Limb (tissue), 2 donors: ENCODE measurements at regions not wholly inside any gene's neighbourhood (a gene's known extent, or its start where the extent isn't known, plus 50 kb on each side); places are given as distances from the start of the nearest gene placed in this dataset.
"Not testable (repeated sequence)": the region's sequence is repeated elsewhere in the genome, so short reads cannot be mapped to it uniquely, and the experiment has no call there.

Source experiments
- DNase-seq, 2 donors: peaks; one replicate each; pipeline ENCODE4 v3.0.0-alpha.2; 2016; ENCODE audit errors: extremely low spot score in 2 of 2

DNA sequence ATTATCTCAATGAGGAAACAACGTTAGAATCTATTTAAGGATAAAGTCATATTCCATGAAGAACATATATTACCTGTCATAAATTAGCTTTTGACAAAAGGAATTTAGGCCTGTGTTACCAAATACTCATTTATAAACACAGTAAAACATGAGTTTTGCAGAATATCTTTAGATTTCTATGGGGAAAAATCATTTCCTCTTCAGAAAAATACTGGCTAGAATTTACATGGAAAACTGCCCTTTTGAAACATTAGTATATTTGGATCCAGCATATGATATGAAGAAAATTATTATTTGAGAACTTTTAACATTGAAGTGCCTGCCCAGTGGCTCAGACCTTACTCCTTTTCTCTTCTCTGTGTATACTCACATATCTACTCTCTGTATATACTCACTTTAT, 131.4 kb upstream of the NEIL3 start:
- DNase-seq = no peak

DNA sequence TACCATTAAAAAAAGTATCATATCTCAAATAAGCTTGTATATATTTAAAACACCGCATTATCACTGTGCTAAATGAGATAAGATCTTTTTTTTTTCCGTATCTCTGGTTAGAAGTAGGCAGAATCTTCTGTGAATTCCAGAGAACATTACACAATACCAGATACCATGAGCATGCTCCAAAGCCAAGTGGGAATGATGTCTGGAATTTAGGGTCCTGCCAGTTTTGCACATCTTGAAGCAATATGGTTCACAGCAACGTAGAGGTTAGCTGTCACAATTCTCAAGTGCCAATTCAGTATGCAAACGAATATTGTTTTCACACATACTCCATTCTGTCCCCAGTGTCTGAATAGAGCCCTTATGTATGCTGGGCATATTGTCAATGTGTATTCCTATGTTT, 127.5 kb upstream of the NEIL3 start:
- DNase-seq = no peak

DNA sequence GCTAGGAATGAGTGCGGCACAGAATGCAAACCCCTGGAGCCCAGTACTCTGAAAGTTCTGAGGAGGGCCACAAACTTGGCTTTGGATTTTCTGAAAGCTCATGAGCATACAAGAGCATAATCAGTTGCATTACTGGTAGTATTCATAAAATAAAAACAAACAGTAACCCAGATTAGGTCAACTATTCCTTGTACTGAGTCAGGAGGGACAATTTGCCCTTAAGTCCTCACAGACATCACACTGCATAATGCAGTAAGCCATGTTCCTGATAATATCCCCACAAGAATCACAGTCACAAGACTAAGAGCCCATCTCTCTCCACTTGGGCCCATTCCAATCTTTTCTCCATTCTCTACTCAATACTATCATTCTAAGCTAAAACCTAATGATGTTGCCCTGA, 126.9 kb upstream of the NEIL3 start:
- no peak for DNase-seq

DNA sequence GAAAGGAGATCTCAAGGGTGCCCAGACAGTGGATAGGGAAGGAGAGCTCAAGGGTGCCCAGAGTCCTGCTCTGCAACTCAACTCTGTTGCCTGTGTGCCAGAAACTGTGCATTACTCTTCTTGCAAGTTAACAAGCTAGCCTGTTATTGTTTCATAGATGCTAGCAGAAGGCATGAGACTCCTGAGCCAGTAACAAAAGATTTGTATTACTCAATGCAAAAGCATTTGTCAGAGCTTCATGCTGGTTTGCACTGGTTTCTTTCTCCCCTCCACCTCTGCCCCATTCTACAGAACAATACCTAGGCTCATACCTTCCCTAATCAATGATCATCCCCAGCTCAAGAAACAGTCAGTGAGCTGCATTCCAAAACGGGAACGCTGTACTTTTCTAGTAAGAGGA, 124.5 kb upstream of the NEIL3 start:
- DNase-seq = no peak

DNA sequence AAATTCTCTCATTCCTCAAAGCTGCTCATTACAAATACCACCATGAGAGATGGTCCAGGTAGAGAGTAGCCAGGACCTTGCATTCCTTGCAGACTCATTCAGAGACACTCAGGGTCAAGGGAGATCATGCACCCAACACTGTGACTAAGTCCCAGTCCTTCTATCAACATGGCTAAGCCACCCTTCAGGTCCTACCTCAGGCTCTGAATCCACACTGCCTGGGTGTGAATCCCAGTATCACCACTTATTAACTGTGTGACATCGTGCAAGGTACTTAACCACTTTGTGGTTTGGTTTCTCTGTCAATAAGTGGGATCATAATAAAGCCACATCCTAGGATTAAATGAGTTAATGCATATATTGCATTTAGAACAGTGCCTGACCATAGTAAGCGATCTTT, 124.1 kb upstream of the NEIL3 start:
- DNase-seq = no peak

DNA sequence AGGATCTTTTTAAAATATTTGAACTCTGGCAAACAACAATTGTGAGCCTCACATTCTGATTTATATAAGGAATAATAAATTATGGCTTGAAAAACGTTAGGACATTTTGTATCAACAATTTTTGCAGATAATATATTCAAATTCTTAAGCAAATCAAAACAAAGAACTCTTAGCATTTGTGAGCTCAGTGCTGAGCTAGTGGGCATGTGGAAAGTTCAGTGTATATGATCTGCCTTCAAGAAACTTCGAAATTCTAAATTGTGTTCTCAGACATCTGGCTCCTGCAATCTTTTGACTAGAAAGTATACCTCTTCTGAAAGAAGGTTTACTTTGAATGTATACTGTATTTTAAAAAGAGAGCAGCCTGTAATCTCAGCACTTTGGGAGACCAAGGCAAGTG, 122.3 kb upstream of the NEIL3 start:
- DNase-seq = no peak

DNA sequence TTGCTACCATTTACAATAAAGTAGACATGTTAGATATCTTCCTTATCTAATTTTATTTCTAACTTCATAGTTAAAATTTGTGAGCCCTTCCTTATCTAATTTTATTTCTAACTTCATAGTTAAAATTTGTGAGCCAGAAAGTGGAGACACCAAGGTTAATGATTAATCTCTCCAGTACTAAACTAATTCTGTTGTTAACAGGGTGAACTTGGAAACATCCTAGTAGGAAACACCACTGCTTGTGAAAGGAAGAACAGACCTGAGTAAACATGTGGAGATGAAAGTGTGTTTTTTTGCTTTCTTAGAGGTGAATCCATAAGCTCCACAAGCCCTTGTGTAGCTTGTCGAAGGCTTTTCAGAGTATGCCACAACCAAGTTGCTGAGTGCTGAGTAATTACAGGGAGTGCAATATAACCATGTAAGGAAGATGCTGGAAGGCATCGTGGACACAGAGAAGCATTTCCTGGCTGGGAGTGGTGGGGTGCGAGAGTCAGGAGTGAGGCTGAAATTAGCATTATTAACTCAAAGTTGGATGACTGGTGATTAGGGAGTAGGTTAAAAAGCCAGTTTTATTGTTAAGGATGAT, 118.6 kb upstream of the NEIL3 start:
- DNase-seq = no peak

DNA sequence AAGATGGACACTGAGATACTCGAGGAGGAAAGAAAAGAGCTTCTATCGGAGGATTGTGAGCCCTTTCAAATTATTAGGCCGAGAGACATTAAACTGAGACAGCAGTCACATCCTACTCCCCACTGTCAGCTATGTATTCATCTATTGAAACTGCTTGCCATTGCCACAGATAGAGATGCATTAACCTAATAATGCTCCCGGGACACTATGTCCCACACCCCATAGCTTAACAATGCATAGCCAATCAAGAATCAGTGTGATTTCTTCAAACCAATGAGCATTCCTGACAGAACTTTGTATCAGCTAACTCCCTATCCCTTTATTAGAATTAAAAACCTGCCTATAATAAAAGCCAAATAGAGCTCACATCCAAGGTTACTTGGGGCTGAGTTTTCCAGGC, 118.1 kb upstream of the NEIL3 start:
- DNase-seq = no peak

DNA sequence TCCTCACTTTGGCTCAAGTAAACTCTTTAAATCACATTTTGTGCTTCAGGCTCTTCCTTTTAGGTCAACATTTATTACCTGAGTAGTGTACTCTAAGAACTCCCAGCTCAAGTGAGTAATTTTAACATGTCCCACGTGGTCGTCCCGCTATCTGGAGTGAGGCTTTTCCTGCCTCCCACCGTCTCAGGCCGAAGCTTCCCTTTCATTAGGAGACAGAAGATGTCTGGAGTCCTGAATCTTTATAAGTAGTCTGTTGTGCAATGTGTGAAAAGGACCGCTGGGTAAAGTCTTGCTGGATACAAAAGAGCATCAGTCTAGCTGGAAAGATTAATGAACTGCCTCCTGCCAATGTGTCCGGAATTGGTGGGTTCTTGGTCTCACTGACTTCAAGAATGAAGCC, 117.7 kb upstream of the NEIL3 start:
- no peak for DNase-seq

DNA sequence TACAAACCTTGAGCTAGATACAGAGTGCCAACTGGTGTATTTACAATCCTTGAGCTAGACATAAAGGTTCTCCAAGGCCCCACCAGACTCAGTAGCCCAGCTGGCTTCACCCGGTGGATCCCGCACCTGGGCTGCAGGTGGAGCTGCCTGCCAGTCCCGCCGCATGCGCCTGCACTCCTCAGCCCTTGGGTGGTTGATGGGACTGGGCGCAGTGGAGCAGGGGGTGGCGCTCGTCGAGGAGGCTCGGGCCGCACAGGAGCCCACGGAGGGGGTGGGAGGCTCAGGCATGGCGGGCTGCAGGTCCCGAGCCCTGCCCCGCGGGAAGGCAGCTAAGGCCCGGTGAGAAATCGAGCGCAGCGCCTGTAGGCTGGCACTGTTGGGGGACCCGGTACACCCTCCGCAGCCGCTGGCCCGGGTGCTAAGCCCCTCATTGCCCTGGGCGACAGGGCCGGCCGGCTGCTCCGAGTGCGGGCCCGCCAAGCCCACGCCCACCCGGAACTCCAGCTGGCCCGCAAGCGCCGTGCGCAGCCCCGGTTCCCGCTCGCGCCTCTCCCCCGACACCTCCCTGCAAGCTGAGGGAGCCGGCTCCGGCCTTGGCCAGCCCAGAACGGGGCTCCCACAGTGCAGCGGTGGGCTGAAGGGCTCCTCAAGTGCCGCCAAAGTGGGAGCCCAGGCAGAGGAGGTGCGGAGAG, 116.5 kb upstream of the NEIL3 start:
- DNase-seq = not testable (repeated sequence)

DNA sequence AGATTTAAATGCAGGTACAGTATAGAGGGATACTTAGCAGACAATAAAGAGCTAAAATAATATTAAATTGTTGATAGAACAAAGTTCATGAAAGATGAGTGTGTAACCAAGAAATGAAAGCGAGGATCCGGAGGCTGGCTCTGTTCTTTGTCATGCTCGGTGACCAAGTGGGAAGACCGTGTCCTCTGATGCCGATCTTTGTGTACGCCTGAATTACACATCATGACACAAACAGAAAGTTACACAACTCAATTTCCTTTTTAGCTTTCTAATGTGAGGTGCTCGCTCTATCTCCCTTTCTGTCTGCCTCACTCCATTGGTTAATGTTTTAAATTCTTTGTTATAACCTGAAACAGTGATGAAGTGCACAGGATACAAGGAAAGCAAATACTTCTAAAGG, 114.8 kb upstream of the NEIL3 start:
- DNase-seq = no peak

DNA sequence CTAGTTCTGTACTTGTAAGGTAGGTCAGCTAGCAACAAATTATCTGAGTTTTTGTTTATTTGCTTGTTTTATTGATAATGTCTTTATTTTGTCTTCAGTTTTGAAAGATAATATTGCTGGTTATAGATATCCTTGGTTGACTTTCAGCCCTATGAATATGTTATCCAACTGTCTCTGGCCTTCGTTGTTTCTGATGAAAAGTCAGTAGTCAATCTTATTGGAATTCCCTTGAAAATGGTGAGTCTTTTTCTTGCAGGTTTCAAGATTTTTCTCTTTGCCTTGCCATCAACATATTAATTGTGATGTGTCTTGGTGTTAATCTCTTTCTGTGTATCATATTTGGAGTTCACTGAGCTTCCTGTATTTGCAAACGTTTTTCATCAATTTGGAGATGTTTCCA, 113.1 kb upstream of the NEIL3 start:
- no peak for DNase-seq

DNA sequence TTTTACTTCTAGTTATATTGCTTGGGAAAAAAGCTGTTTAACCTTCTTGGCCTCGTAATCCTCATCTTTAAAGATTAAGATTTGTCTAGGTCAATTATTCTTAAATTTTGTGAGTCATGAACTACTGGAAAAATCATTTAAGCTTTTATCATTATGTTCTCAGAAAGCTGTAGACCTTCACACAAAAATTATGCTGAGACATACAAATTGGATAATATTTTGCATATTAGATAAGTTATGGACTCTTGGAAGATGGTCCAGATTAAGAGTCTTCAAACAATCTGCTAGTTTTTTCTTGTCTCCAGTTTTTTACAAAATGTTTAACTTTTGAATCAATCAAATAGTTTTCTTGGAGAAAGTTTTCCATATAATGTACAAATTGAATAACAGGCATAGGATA, 108.1 kb upstream of the NEIL3 start:
- no peak for DNase-seq

DNA sequence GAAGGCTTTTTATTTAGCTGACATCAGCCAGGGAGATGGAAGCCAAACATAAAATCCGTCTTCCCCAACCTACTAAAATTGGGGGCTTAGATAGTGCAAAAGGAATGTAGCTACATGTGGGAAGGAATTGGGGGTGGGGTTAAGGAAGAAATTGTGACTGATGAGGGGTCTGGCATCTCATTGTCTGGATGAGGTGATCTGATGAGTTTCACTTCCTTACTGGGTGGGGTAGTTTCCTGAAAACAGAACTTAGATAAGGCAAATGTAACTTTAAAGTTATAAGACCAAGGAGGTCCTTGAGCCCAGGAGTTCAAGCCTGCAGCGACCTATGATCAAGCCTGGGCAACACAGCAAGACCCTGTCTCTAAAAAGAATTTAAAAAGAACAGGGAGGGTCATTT, 105.5 kb upstream of the NEIL3 start:
- no peak for DNase-seq

DNA sequence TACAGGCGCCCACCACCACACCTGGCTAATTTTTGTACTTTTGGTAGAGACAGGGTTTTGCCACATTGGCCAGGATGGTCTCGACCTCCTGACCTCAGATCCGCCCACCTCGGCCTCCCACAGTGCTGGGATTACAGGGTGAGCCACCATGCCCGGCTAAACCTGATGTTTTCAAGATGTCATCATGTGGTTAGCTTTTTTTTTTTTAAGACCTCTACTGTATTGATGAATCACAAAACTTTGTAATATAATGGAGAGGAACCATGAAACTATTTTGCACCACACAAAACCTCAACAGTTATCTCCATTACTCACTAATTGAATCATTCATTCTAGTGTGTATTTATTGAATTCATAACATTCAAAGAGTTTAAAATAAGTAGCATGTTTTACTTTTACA, 94.7 kb upstream of the NEIL3 start:
- DNase-seq = no peak

DNA sequence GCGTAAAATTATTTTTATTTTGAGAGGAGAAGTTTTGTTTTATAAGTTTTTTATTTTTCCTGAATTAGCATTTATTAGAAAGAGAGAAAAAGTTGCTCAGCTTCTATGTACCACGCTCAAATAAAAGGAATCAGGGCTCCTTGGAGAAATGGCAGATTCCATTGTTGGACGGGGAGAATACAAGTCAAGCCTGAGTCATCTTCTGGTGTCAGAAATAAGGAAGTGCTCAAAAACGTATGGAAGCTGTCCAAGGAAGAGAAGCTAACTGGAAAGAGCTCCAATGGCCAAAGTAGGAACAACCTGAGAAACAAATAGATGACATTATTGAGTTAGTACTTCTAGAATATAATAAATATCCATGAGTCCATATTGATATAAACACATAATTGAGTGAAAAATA, 89.3 kb upstream of the NEIL3 start:
- no peak for DNase-seq

DNA sequence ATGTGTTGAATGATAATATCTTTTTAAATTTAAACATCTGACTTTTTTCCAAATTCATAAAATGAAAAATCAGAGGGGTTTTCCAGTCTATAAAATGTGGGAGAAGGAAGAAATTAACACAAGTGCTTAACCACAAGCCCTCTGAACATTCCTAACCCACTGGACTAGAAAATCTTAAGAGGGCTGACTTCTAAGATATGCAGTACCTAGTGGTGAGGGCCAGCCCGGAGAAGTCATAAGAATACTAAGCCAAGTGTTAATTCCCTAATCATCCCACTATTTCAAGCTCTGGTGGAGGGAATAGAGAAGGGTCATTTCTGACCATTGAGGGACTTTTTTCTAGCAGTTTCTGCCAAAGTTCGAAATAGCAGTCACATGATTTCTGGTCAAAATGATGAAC, 86.9 kb upstream of the NEIL3 start:
- DNase-seq = no peak

DNA sequence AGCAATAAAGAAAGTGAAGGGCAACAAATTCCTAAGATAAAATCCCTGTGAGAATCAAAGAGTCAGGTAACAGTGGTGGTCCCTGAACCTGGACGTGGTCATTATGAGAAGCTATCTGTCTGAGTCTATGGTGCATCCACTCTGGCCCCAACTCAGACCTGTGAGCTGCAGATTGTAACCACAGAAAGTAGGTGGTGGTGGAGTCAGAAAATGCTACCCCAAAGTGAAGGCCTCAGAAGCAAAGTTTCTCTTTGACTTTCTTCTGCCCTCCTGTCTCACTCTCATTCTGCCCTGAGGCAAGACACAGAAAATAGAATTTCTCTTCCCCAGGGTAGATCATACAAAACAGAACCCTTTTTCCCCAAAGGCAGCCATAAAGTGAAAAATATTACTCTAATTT, 84.1 kb upstream of the NEIL3 start:
- DNase-seq = no peak

DNA sequence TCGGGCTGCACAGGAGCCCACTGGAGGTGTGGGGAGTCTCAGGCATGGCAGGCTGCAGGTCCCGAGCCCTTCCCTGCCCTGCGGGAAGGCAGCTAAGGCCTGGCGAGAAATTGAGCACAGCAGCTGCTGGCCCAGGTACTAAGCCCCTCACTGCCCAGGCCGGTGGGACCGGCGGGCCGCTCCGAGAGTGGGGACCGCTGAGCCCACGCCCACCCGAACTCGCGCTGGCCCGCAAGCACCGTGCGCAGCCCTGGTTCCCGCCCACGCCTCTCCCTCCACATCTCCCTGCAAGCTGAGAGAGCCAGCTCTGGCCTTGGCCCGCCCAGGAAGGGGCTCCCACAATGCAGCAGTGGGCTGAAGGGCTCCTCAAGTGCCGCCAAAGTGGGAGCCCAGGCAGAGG, 82.0 kb upstream of the NEIL3 start:
- DNase-seq = no peak

DNA sequence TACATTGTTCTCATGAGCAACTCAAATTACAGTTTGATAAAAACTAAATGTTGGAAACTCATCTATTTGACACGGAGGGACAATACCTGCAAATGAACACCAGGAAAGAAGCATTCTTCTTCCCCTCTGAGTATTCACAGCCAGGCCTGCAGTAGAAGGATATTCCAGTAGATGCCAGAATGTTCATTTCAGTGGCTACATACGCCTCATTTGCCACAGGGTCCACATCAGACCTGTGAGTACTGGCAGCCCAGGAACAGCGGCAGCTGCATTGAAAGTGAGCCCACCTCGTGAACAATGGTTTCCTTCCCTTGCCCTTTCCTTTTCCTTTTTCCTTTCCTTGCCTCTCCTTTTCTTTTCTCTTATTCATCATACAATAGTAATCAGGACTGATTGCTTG, 81.1 kb upstream of the NEIL3 start:
- DNase-seq = no peak

DNA sequence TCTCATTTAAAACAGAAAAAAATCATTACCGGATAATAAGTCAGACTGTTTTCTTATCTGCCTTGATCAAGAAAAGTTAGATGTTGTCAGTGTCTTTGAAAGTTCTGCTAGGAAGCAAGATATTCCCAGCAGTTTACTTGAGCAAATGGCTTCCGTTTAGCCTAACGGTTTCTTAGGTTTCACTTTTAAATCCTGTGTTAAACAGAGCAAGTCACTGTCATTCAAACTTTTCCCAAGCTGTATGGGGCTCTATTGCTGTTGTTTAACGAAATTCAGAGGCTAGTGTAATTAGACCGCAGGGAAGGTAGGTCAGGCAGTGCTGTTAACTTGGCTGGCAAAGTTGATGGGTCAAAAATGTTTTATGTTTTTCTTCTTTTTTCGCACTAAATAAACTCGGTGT, 80.3 kb upstream of the NEIL3 start:
- no peak for DNase-seq

DNA sequence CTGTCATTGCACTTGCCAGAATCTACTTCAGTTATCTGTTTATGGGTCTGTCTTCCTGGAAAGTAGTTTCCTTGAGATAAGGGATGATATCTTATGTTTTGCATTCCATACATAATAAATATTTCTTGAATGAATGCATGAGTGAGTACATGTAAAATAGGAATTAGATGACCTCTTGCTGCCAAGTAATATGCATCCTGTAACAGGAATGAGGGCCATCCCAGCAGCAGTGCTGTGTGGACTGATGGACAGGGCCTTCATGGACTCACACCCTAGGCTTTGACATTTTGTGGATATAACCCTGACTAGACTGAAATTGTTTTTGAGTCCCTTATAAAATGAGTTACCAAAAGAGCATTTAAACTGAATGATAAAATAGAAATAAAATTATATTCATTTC, 77.2 kb upstream of the NEIL3 start:
- no peak for DNase-seq

DNA sequence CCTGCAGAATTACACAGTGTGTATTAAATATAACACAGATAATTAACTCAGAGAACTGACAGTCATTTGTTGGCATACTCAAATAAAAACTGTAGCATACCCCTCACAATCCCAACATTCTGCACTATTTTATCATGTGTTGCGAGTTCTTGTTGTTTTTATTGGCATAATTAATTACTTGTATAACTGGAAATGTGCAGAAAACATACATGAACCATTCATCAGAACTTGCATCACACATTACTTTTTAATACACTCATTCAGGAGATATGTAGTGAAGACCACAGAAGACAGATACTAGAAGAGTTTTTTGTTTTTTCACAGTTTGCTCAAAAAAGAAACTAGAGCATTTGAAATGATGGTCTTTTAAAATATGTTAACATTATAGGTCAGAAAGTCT, 74.6 kb upstream of the NEIL3 start:
- DNase-seq = no peak

DNA sequence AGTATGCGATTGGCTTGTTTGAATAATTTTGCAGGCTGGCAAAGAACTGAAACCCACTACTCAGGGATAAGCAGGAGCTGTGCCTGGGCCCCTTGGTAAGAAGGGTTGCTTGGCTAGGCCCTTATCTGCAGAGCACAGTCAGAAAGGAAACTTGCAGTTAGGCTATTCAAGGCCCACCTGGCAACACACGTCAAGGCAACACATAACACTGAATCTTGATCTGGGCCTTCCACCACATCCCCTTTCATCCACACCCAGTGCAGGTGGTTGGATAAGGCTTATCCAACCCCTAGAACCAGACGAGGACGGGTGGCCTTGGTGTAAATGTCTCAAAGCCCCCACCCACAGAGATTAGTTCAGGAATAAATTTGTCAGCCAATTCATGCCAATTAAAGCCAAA, 72.8 kb upstream of the NEIL3 start:
- no peak for DNase-seq
